ENCODE measurements at regions not wholly inside any gene's neighbourhood (a gene's known extent, or its start where the extent isn't known, plus 50 kb on each side); places are given as distances from the start of the nearest gene placed in this dataset.

GRCh38 chr11:57901756-57902155, 121.9 kb upstream of the OR9Q1 start:
- TF ChIP-seq POU6F1 (CRISPR knock-in tag; IDR thresholded peaks at IDR 0.05; ENCODE audit: borderline replicate concordance, low read depth) (no peak), CSDC2 (CRISPR knock-in tag; IDR thresholded peaks at IDR 0.05) (no peak), ZNF8 (CRISPR knock-in tag; IDR thresholded peaks at IDR 0.05) (no peak), ARNTL (CRISPR knock-in tag; IDR thresholded peaks at IDR 0.05; ENCODE audit: borderline replicate concordance, low read depth) (no peak), PATZ1 (CRISPR knock-in tag; IDR thresholded peaks at IDR 0.05; ENCODE audit: borderline replicate concordance) (no peak), ZNF565 (CRISPR knock-in tag; conservative IDR thresholded peaks at IDR 0.05; ENCODE audit: low read depth) (no peak), RARB (CRISPR knock-in tag; IDR thresholded peaks at IDR 0.05) (no peak)

Measured in SK-N-SH treated with all-trans-retinoic acid at 6 μM for 48 hours (cell line).